HG02678 (cell line): ENCODE measurements at regions not wholly inside any gene's neighbourhood (a gene's known extent, or its start where the extent isn't known, plus 50 kb on each side); places are given as distances from the start of the nearest gene placed in this dataset.

ENCODE experiments used
- ATAC-seq: cut with Tn5 transposase; IDR thresholded peaks from one replicate; pipeline ENCODE4 v1.9.1; 2021; ENCODE audit warnings: mild to moderate bottlenecking, moderate library complexity; ENCODE audit not compliant: unreplicated experiment

DNA sequence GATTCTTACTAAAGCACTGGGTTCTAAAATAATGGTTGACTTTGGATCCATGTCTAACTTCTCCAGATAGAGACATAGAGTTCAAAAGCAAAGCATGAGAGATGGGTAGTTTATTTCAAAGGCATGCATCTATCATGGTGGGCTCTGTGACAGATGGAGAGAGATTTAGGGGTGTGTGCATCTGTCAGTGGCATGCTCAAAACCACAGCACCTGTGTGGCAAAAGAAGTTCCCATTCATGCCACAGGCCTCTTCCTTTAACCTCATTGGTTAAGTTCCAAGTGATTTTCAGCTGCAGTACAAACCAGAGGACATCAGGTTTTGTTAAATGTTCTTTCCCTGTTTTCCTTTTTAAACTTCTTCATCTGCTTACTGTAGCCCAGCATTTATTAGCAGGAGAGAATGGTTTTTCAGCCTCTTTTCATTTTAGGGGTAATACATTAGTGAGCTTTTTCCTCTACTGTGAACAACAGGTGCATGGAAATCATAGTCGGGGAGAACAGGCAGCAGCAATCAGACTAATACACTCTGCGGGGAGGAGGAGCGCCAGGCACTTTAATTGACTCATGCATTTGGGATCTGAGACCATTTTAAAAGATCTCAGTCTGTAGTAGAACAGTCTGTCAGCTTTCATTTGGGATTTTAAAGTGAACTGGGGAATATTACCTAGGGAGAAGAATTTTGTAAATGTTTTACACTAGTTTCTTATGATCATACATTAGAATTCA lies 52.4 kb upstream of the UPP2 start:
- ATAC-seq: no peak

GRCh38 chr2:158048327-158048726 lies 53.3 kb upstream of the UPP2 start:
- ATAC-seq: no peak

DNA sequence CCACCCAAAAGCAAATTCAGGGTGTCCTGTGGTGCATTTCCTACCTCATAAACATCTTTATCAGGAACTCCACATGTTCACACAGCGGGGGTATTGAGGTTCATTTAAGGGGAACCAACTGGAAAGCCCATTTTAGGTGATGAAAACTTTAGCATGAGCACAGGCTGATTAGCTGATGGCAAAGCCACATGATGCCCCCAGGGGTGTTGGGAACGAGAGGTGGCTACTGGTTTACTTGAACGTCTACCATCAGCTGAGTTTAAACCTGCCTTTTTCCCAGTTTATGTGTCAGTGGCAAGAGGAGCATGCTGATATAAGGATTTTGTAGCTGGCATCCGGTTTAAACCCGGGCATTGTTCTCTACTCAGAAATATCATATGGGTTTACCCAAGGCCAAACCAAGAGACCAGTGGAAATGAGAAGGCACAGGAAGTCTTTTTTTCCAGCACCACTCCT lies 54.5 kb upstream of the UPP2 start:
- no peak for ATAC-seq

GRCh38 chr2:158046121-158046880 lies 55.4 kb upstream of the UPP2 start:
- ATAC-seq: no peak

DNA sequence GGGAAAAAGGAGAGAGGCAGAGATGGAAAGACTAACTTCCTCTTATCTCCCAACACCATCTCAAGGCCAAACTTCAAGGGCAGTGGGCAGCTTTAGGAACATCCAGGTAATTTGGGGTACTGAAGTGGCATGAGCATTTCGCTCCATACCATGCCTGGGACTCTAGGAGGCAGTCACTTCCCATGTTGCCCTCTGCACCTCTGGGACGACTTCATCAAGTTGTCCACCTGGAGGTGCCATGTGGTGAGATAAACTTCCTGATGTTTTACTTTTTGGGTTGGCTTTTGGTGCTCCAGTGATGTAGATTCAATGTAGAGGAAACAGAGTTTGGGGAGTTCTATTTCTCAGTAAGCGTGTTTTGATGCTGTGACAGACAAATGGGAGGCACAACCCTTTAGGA lies 56.3 kb upstream of the UPP2 start:
- no peak for ATAC-seq

DNA sequence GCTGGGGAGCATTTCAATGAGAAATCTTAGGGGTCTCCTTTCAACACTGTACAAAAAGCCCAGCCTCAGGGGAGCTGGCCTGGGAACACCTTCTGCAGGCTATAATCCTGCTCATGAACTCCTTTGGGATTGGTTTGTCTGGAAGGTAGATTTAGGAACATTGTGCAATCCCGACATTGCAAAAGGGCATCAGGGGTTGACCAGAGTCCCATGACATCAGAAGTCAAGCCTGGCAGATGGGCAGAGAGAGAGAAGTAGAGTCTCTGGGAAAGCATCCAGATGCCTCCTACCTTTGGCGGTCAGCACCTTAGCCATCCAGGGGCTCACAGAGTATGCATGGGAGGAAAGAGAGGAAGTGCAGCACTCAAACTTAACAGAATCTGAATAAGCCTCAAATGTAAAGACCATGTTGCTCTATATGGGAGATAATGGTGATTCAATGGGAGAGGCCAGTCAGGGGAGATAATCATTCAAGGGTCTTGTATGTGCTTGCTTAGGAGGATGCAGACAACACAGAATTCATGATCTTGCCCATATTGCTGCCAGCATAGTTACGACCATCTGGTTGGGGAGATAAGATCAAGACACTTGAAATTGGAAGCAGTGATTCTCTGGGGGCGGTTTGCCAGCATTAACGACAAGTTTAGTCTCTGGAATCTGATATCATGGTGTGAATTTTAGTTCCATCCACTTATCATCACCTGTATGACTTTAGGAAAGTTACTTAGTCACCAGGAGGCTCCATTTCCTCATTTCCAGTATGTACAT lies 58.3 kb upstream of the UPP2 start:
- ATAC-seq: no peak

DNA sequence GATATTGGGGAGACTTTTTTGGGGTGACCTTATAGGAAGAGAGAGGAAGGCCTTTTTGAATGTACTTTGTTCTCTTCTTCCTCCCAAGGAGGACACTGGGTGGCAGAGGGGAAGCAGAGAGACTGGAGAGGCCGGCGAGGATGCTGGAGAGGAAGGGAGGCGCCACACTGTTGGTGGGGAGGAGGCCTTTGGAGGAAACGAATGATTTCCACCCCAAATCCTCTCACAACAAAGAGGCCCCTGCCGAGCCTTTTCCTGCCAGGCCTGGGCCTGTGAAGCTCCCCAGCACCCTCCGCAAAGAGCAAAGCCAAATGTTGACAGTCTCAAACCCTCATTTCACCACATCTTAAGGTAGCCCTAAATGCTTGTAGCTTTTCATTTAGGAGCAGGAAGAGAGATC lies 59.0 kb upstream of the UPP2 start:
- ATAC-seq: no peak

GRCh38 chr2:158042245-158042644 lies 59.4 kb upstream of the UPP2 start:
- no peak for ATAC-seq

- ATAC-seq: no peak
These were observed 60.3 kb upstream of the UPP2 start for GRCh38 chr2:158041400-158041799.

GRCh38 chr2:158038901-158039300 lies 62.8 kb upstream of the UPP2 start:
- no peak for ATAC-seq

- peak; percentile 71 for ATAC-seq
These were observed 67.3 kb upstream of the UPP2 start for GRCh38 chr2:158034198-158034866.

- no peak for ATAC-seq
These were observed 70.3 kb upstream of the UPP2 start for GRCh38 chr2:158031371-158031770.

GRCh38 chr2:158025255-158025996 lies 76.2 kb upstream of the UPP2 start:
- no peak for ATAC-seq

GRCh38 chr2:158024288-158024898 lies 77.3 kb upstream of the UPP2 start:
- ATAC-seq: peak; percentile 89

GRCh38 chr2:158022888-158023287 lies 78.8 kb upstream of the UPP2 start:
- no peak for ATAC-seq

DNA sequence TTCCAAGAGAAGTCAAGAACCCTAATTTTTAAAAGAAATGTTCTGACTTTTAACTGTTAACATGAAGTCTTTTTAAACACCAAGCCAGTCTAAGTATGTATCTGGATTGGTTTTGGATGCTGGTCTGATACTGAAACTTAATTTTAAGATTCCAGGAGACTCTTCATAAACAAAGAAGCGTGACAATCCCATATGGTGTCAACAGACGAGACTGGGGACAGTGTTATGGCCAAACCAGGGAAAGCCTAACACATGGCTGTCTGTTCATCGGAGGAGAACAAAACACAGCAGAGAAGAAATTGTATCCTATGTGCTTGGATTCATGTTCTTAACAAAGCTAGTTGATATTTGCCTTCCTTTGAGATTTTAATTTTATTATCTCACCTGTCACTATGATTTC lies 80.5 kb upstream of the UPP2 start:
- no peak for ATAC-seq

- no peak for ATAC-seq
These were observed 86.1 kb upstream of the UPP2 start for GRCh38 chr2:158015428-158016076.

DNA sequence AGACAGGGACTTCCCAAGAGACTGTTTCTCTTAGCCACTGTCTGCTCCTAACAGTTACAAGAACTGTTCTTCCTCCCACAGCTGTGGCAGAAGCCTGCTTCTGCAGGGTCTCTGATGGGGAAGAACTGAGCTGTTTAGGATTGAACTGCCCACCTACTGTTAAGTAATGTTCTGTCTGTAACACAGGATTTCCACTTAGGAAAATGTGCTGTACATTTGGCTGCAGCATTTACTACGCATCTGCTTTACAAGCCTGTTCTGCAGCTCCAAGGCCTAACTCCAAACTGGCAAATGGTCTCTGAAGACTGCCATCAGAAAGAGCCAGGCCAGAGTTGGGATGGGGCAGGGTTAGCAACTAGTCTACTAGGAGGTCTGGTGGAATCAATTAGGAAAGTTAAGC lies 87.8 kb upstream of the UPP2 start:
- ATAC-seq: no peak

GRCh38 chr2:158011055-158011771 lies 90.5 kb upstream of the UPP2 start:
- no peak for ATAC-seq
